ENCODE measurements at regions not wholly inside any gene's neighbourhood (a gene's known extent, or its start where the extent isn't known, plus 50 kb on each side); places are given as distances from the start of the nearest gene placed in this dataset.

DNA sequence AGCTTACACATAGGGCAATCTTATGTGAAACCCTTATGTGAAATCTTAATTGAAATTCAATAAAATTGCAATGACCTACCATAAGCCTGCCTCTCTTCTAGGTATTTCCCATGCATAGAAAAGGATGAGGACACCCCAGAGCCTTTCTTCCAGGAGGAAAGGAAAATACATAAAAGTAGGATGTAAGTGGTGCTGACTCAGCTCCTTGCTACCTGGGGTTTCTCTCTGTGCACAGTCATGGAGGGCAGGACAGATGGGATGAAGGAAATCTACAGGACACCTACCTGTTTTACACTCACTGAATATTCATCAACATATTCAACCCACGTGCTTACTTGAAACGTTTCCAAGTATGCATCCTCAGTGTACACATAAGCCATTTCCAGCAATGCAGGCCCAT, 1299.2 kb upstream of the SLC10A2 start:
- Histone ChIP-seq H3K36me3 (no peaks in the 10 kb centered on the region), H3K9me3 (no peaks in the 10 kb centered on the region), H3K4me1 (ENCODE audit: control insufficient read depth in 1 of 2, insufficient read depth in 1 of 2, low read depth in 1 of 2, low read length in 1 of 2) (no peaks in the 10 kb centered on the region), H3K27me3 (no peaks in the 10 kb centered on the region), H3K27ac (no peak overlapping the region), H3K4me3 (ENCODE audit: low read depth in 1 of 2, low read length in 1 of 2) (no peak overlapping the region)
- TF ChIP-seq, protein P1, sequence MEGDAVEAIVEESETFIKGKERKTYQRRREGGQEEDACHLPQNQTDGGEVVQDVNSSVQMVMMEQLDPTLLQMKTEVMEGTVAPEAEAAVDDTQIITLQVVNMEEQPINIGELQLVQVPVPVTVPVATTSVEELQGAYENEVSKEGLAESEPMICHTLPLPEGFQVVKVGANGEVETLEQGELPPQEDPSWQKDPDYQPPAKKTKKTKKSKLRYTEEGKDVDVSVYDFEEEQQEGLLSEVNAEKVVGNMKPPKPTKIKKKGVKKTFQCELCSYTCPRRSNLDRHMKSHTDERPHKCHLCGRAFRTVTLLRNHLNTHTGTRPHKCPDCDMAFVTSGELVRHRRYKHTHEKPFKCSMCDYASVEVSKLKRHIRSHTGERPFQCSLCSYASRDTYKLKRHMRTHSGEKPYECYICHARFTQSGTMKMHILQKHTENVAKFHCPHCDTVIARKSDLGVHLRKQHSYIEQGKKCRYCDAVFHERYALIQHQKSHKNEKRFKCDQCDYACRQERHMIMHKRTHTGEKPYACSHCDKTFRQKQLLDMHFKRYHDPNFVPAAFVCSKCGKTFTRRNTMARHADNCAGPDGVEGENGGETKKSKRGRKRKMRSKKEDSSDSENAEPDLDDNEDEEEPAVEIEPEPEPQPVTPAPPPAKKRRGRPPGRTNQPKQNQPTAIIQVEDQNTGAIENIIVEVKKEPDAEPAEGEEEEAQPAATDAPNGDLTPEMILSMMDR (IDR thresholded peaks at IDR 0.05) = no peak

DNA sequence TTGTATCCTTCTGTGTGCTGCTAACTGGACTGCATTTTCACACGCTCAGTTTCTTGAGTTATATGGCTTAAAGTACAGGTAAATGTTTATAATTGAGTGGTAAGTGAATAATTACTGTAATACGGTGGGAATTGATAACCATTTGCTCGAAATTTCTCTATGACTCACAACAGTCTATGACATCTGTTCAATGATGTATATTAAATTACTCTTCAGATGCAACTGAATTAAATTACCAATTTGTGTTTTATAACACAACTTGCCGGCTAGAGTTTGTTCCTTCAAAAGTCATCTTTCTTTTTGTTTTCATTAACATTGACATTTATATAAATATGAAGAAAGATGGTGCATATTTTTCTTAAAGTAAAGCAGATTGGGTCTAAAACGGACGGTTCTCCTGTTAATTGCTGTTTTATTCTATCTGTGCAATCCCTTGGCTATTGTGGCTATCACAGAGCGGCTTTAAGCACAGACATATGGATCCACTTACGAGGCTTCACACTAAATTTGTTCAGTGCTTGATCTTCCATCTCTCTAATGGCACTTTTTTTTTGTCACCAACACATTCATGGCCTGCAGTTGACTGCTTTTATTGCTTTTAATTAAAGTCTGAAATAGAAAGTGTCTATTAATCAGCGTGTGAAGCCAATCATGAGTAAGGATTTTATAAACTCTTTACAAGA, 1291.6 kb upstream of the SLC10A2 start:
- no peaks in the 10 kb centered on the region for H3K9me3 ChIP-seq
- TF ChIP-seq, protein P1 (IDR thresholded peaks at IDR 0.05) = no peak
- no peaks in the 10 kb centered on the region for H3K27me3 ChIP-seq
- no peaks in the 10 kb centered on the region for H3K36me3 ChIP-seq
- no peaks in the 10 kb centered on the region for H3K4me1 ChIP-seq (ENCODE audit: control insufficient read depth in 1 of 2, insufficient read depth in 1 of 2, low read depth in 1 of 2, low read length in 1 of 2)
- no peak overlapping the region for H3K4me3 ChIP-seq (ENCODE audit: low read depth in 1 of 2, low read length in 1 of 2)
- no peak overlapping the region for H3K27ac ChIP-seq

DNA sequence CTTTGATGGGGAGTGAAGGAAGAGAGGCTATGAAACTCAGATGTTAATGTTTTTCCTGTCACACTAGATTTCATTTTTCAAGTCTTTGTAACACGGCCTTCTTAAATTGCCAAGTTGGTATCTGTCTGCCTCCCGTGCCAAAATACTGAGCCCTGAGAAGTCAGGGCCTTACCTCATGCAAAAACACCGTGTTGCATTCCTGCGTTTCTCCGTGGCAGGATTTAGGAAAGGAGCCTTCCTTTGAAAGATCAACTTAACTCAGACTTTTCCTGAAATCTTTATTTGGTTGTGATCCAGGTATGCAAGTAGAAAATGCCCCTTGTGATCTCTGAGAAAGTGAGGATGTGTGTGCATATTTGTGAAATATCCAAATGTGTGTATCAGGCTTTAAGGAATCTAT, 1291.0 kb upstream of the SLC10A2 start:
- H3K4me1 ChIP-seq (ENCODE audit: control insufficient read depth in 1 of 2, insufficient read depth in 1 of 2, low read depth in 1 of 2, low read length in 1 of 2) = no peaks in the 10 kb centered on the region
- H3K9me3 ChIP-seq = no peaks in the 10 kb centered on the region
- no peak overlapping the region for H3K27ac ChIP-seq
- TF ChIP-seq, protein P1 (IDR thresholded peaks at IDR 0.05) = no peak
- no peak overlapping the region for H3K4me3 ChIP-seq (ENCODE audit: low read depth in 1 of 2, low read length in 1 of 2)
- no peaks in the 10 kb centered on the region for H3K27me3 ChIP-seq
- no peaks in the 10 kb centered on the region for H3K36me3 ChIP-seq

DNA sequence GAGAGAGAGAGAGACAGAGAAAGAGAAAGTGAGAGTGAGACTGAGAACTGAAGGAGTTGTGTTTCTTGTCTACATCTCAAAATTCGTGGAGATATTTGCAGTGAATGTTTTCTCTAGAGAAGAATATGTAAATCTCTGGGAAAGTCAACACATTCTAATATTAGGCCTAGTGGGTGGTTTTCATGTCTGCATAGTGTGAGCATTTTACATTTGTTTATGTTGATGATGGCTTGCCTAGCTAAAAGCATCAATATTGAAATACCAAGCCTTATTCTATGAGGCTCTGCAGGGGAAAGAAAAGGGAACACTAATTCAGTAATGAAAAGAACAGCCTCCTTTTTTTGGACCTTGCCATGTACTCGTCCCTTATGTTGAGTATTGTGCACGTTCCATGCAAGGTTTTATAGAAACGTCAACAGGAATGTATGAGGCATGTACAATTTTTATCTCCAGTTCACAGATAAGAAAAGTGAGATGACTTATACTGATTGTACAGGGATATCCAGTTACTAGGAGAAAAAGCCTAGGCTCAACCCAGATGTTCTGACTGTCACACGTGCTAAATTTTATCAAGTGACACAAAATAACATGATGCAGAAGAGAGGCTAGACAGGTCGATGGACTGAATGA, 1288.9 kb upstream of the SLC10A2 start:
- TF ChIP-seq, protein P1 (IDR thresholded peaks at IDR 0.05) = no peak
- Histone ChIP-seq H3K4me1 (ENCODE audit: control insufficient read depth in 1 of 2, insufficient read depth in 1 of 2, low read depth in 1 of 2, low read length in 1 of 2) (no peaks in the 10 kb centered on the region), H3K36me3 (no peaks in the 10 kb centered on the region), H3K4me3 (ENCODE audit: low read depth in 1 of 2, low read length in 1 of 2) (no peak overlapping the region), H3K27ac (no peak overlapping the region), H3K27me3 (no peaks in the 10 kb centered on the region), H3K9me3 (no peaks in the 10 kb centered on the region)

DNA sequence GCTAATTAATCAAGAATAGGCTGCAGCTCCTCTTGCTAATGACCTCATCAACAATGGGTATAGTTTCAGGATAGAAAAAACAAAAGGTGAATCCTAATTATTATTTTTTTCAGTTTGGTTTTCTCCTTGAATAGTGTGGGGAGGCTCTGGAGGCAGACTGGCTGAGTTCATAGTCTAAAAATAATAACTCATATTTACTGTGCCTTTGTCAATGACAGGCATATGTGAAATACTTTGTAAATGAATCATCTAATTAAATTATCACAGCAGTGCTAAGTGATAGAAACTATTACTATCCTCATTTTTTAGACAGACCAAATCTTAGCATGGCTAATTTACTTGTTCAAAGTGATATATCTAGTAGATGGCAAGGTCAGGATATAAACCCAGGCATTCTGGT, 1261.0 kb upstream of the SLC10A2 start:
- H3K27ac ChIP-seq = no peak overlapping the region
- H3K4me3 ChIP-seq (ENCODE audit: low read depth in 1 of 2, low read length in 1 of 2) = no peak overlapping the region
- TF ChIP-seq, protein P1 (IDR thresholded peaks at IDR 0.05) = no peak
- no peaks in the 10 kb centered on the region for H3K27me3 ChIP-seq
- no peaks in the 10 kb centered on the region for H3K4me1 ChIP-seq (ENCODE audit: control insufficient read depth in 1 of 2, insufficient read depth in 1 of 2, low read depth in 1 of 2, low read length in 1 of 2)
- H3K36me3 ChIP-seq = no peaks in the 10 kb centered on the region
- H3K9me3 ChIP-seq = no peaks in the 10 kb centered on the region

All from neutrophil (primary cell).